PC-3 (cell line): ENCODE measurements at regions not wholly inside any gene's neighbourhood (a gene's known extent, or its start where the extent isn't known, plus 50 kb on each side); places are given as distances from the start of the nearest gene placed in this dataset.

Experiments
- CTCF ChIP-seq: fragments of 300-600 bp; sonication (generic); conservative IDR thresholded peaks from 2 replicates; pipeline ENCODE4 v1.5.1; 2017; ENCODE audit warnings: antibody characterized with exemption, low read depth, mild to moderate bottlenecking, low read length
- EZH2 ChIP-seq: fragments of 300-600 bp; sonication (generic); IDR thresholded peaks from one replicate; pipeline ENCODE4 v1.6.1; 2017; ENCODE audit warnings: antibody characterized with exemption, mild to moderate bottlenecking, low read length; ENCODE audit not compliant: unreplicated experiment
- EZH2phosphoT487 ChIP-seq: fragments of 300-600 bp; sonication (generic); IDR thresholded peaks from 2 replicates; pipeline ENCODE4 v1.6.1; 2018; ENCODE audit warnings: mild to moderate bottlenecking, antibody characterized with exemption, low read length, borderline replicate concordance

DNA sequence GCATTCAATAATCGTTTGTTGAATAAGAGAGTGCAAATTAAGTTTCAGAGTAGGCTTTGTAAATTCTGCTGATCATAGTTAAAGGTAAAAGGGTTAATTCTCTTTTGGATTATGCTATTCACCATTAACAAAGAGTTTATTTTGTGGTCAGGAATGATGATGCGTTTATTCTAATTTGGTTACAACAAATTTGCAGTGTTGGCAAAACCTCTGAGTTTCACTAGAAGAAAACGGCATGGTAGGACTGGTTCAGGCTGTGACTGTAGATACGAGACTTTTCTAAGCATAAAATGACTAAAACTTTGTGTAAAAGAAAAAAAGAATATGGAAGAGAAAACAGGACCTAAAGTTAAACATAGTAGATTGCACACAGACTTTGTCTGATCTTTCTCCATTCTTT is 234.7 kb downstream of the TLR4 start:
- no peak for TF ChIP-seq CTCF
- TF ChIP-seq EZH2 = no peak
- TF ChIP-seq EZH2phosphoT487 = no peak
